ENCODE measurements at regions not wholly inside any gene's neighbourhood (a gene's known extent, or its start where the extent isn't known, plus 50 kb on each side); places are given as distances from the start of the nearest gene placed in this dataset.

- no peak for DNase-seq
Observed at GRCh38 chr10:110436554-110437350, 61.0 kb upstream of the DUSP5 start.

DNA sequence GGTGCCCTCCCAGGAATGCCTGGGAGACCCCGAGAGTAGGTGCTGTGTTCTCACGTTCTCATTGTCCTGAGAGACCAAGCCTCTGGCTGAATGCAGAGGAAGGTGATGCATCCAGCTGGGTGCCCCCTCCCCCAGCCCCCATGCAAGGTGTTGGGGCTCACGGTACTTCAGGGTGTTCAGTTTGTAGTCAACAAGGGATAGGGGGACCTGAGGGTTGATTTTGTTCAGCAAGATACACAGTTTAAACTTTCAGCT lies 60.4 kb upstream of the DUSP5 start:
- DNase-seq, result no peak

- DNase-seq, result no peak
Observed at GRCh38 chr10:110437761-110438341, 59.9 kb upstream of the DUSP5 start.

- no peak for DNase-seq
Observed at GRCh38 chr10:110442746-110443145, 55.0 kb upstream of the DUSP5 start.

DNA sequence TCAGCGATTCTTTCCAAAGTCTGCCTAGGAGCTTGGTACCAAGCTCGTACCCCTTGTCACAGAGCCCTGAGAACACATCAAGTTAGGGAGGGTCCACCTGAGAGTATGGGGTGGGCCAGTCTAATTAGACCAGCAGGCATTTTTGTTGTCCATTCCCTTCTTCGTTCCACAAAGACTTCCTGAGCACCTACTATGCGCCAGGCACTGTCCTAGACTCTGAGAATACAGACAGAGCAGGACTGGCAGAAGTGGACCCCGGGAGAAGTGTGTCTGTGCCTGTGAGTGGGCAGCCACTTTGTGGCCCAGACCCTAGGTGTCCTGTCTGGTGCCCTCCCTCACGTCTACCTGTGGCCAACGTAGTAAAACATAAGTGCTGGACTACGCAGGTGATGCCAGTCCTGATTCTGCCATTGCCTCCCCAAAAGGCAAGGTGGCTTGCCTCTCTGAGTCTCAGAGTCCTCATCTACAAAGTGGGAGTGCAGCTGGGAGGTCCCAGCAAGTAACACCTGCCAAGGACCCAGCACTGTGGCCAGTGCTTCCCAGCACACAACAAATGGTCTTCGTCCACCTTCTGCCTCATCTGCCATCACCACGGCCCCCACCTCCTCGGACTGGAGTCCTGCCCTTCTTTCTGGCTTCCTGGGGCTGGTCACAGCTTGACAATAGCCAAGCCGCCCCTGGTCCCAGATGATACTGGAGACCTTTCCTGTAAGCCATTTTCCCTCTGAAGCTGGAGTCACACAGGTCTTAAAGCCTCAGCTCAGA lies 54.3 kb upstream of the DUSP5 start:
- no peak for DNase-seq

GRCh38 chr10:110444004-110444337 lies 53.7 kb upstream of the DUSP5 start:
- no peak for DNase-seq

GRCh38 chr10:110445871-110446270 lies 51.8 kb upstream of the DUSP5 start:
- DNase-seq, result no peak

GRCh38 chr10:110446277-110446676 lies 51.4 kb upstream of the DUSP5 start:
- DNase-seq, result no peak

- DNase-seq, result no peak
Observed at GRCh38 chr10:110446954-110447608, 50.6 kb upstream of the DUSP5 start.

GRCh38 chr10:110447886-110448285 lies 49.8 kb upstream of the DUSP5 start:
- no peak for DNase-seq
